ENCODE measurements at regions not wholly inside any gene's neighbourhood (a gene's known extent, or its start where the extent isn't known, plus 50 kb on each side); places are given as distances from the start of the nearest gene placed in this dataset.

GRCh38 chr10:63703113-63703670 is 182.0 kb downstream of the REEP3 start:
- Mint-ChIP-seq H3K4me3 (no peak overlapping the region), H3K9me3 (no peaks in the 10 kb centered on the region), H3K27ac (no peak overlapping the region), H3K27me3 (ENCODE audit: low read depth) (no peaks in the 10 kb centered on the region), H3K36me3 (no peaks in the 10 kb centered on the region), H3K4me1 (peaks cover 19% of the 10 kb centered on the region)
- DNase-seq (ENCODE audit: low spot score in 2 of 2, unreplicated experiment in 2 of 2): no peak
- TF ChIP-seq CTCF (IDR thresholded peaks at IDR 0.05; ENCODE audit: unreplicated experiment): no peak

DNA sequence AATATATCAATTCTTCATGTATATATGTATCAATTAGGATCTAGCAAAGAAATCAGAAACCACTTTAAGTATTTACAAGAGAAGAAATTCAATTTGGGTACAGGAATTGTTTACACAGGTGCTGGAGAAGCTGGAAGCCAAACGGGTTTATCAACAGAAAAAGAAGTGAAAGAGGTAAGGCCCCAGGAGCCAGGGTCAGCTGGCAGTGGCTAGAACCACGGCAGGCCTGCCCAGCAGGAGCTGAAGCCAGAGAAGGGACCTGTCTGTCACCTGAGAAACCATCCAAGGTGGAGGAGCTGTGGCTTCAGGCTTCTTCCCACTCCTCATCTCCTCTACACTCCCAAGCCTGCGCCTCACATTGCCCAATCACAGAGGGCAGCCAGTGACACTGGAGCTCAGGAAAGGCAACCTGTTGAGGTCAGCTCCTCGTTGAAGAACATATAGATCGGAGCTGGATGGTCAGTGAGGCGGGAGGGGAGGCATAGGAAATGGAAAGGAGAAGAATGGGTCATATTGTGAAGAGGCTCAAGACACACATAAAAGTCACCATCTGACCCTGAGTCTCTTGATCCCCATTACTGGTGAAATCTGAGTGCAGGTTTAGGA is 182.6 kb downstream of the REEP3 start:
- H3K4me3 Mint-ChIP-seq: no peak overlapping the region
- H3K27me3 Mint-ChIP-seq (ENCODE audit: low read depth): peaks cover 3% of the 10 kb centered on the region
- no peak overlapping the region for H3K27ac Mint-ChIP-seq
- peaks cover 19% of the 10 kb centered on the region for H3K4me1 Mint-ChIP-seq
- no peaks in the 10 kb centered on the region for H3K9me3 Mint-ChIP-seq
- no peaks in the 10 kb centered on the region for H3K36me3 Mint-ChIP-seq
- DNase-seq (ENCODE audit: low spot score in 2 of 2, unreplicated experiment in 2 of 2): no peak
- no peak for TF ChIP-seq CTCF (IDR thresholded peaks at IDR 0.05; ENCODE audit: unreplicated experiment)

- Mint-ChIP-seq H3K36me3 (no peaks in the 10 kb centered on the region), H3K9me3 (no peaks in the 10 kb centered on the region), H3K4me1 (peaks cover 13% of the 10 kb centered on the region), H3K27me3 (ENCODE audit: low read depth) (peaks cover 3% of the 10 kb centered on the region), H3K4me3 (no peak overlapping the region), H3K27ac (no peak overlapping the region)
- no peak for DNase-seq (ENCODE audit: low spot score in 2 of 2, unreplicated experiment in 2 of 2)
- no peak for TF ChIP-seq CTCF (IDR thresholded peaks at IDR 0.05; ENCODE audit: unreplicated experiment)
These were observed 186.2 kb downstream of the REEP3 start for GRCh38 chr10:63707254-63707910.

DNA sequence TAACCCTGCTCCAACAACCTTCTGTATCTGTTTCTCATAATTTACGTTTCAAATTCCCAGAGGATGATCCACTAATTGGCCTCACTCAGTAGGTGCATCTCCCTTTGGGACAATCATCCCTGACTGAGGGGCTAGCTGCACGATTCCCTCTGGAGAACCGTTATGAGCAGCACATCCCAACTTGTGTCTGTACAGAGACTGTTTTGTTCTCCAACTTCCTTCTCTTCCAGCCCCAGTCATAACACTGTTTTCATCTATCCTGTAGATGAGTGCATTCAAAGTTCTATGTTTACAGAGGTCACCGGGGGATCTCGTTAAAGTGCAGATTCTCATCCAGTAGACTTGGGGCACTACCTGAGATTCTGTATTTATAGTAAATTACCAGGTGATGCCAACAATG is 187.2 kb downstream of the REEP3 start:
- TF ChIP-seq CTCF (IDR thresholded peaks at IDR 0.05; ENCODE audit: unreplicated experiment): no peak
- no peak for DNase-seq (ENCODE audit: low spot score in 2 of 2, unreplicated experiment in 2 of 2)

GRCh38 chr10:63710703-63711102 is 189.5 kb downstream of the REEP3 start:
- Mint-ChIP-seq H3K4me1 (peaks cover 32% of the 10 kb centered on the region), H3K9me3 (no peaks in the 10 kb centered on the region), H3K27ac (no peak overlapping the region), H3K27me3 (ENCODE audit: low read depth) (peaks cover 3% of the 10 kb centered on the region), H3K36me3 (no peaks in the 10 kb centered on the region), H3K4me3 (no peak overlapping the region)
- TF ChIP-seq CTCF (IDR thresholded peaks at IDR 0.05; ENCODE audit: unreplicated experiment): no peak
- no peak for DNase-seq (ENCODE audit: low spot score in 2 of 2, unreplicated experiment in 2 of 2)

More for the DNA sequence above, 187.2 kb downstream of the REEP3 start:
- peaks cover 23% of the 10 kb centered on the region for H3K4me1 Mint-ChIP-seq
- no peak overlapping the region for H3K4me3 Mint-ChIP-seq
- H3K9me3 Mint-ChIP-seq: no peaks in the 10 kb centered on the region
- H3K27ac Mint-ChIP-seq: no peak overlapping the region
- H3K27me3 Mint-ChIP-seq (ENCODE audit: low read depth): peaks cover 3% of the 10 kb centered on the region
- H3K36me3 Mint-ChIP-seq: no peaks in the 10 kb centered on the region

All from mesothelial cell of epicardium (in vitro differentiated cells).